HG03460 (cell line): ENCODE measurements at regions not wholly inside any gene's neighbourhood (a gene's known extent, or its start where the extent isn't known, plus 50 kb on each side); places are given as distances from the start of the nearest gene placed in this dataset.

Source experiments
- ATAC-seq: cut with Tn5 transposase; IDR thresholded peaks from one replicate; pipeline ENCODE4 v1.9.1; 2021; ENCODE audit not compliant: unreplicated experiment

DNA sequence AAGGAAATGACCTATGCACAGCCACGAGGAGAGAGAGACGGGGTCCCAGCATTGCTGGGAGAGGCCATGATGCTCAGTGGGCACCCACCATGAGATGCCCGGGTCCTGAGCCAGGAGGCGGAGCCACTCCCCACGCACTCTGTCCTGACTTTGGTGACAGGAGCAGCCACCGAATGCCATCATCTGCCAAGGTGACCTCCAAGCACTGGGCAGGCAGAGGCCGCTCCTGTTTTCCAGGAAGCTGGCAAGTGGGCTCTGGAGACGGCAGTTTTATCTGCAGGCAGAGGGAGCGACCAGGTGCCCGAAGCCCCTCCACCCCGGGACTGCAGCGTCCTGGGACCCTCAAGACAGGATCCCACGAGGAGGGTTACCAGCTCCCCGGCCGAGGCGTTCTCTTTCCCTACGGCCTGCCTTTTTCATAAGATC, 453.9 kb downstream of the BRD1 start:
- no peak for ATAC-seq

DNA sequence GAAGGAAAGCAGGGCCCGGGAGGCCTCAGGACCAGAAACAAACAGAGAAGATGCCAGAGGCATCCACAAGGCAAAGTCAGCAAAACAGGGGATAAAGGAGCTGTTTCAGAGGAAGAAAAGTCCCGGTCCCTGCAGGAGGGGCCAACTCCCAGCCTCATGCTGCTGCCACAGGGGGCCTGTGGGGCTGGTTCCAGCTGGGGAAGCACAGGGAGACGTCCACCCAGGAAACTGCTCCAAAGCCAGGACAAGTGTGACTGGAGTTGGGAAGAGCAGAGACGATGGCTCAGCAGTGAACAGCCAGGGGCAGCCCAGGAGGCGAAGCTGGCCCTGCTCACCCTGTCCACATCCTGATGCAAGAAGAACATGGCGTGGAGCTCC, 454.4 kb downstream of the BRD1 start:
- no peak for ATAC-seq

DNA sequence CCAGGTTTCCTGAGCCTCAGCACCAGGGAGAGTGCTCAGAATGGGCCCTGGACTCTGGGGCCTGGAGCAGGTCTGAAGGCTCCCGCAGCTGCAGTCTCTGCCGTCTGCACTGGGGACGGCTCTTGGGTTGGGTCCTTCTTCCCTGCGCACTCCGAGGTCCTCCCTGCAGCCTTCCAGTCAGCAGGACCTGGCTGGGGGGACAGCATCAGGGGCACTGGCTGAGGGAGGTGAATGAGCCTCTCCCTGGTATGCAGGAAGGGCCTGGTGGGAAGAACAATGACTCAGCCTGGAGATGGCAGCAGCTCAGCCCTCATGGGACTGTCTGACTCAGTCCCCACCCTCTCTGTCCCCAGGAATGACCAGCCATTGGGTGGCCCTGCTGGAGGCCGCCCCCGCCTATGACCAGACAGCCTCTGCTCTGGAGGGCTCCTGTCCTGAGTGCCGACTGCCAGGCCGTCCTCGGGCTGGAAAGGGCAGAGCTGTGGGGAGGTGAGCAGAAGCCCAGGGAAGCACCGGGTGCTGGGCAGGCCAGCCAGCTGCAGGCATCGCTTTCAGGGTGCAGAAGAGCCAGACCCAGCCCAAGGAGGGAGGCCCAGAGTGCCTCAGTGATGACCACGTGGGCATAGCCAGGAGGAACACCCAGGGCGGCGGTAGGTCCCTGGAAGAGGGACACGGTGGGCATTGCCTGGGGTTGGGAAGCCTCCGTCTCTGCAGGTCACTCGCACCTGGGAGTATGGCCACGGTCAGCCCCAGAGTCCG, 455.0 kb downstream of the BRD1 start:
- ATAC-seq = no peak

DNA sequence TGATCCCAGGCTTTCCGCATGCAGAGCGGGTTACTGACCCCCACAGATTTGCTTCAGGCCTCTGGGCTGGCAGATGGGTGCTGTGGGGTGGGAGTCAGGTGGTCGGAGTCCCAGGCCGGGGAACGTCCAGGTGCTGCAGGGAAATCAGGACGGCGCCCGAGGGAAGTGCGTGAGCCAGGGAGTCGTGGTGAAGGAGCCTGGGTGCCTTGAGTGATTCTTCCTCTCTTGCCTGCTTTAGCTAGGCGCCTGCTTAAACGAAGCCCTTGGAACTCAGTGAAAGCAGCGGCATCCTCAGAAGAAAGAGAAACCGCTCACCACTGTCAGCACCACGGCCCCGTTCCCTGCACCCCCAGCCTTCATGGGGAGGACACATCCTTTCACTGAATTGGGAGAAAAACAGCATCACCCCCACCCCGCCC, 455.6 kb downstream of the BRD1 start:
- ATAC-seq = no peak

DNA sequence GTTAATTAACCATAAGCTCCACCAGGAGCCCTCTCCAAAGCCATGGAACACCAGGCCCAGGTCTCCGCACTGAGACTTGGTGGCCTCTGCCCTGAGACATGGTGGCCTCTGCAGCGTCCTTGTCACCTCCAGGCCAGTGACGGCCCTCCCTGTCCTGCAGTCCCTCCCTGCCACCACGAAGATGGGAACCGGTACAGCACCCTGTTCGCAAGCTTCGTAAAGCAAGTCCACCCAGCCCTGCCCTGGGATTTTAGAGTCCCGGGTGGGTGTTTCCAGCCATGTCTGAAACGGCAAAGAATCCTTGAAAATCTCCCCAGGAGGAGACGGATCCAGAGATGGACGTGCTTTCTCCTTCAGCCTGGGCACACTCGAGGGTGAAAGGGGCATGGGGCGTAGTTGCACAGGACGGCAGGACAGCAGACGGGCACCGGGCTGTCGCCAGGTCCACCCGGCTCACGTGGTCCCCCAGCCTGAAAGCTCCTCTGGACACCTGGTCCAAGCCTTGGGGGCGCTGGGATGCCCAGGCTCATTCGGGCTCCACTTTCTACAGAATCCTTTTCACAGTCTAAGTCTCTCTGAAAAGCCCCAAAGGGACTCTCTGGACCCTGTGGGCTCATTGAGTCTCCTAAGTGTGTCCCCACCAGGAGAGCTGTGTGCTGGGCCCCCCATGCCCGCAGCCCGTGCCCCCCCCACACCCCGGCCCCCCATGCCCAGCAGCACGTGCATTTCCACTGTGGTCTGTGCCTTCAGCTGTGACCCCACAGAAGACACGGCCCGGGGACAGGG, 456.2 kb downstream of the BRD1 start:
- ATAC-seq = no peak

DNA sequence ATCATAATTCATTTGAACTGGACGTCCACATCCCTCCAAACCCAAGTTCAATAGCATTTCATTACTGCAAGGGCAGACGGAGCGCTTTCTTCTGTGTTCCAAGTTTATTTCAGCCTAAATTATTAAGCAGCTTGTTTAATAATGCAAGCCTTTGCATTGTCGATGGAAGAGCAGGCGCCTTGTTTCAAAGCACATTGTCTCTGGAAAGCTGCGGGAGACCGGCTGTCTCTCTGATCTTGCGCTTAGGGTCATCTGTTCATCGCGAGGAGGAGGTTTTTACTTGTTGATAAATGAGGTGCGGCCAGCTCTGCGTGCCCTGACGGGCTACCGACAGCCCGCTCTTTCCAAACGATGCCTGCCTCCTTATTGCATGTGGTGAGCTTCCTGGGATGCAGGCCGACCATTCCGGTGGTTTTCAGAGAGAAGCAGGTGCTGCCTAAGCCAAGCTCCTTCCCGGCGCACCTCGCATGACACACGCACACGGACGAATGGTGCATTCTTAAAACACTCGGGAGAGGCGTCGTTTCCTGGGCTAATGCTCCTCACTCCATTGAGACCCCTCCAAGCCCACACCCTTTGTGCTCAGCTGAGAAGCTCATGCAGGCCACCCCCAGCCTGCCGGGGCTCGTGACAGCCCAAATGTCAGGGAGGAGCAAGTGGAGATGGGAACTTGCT, 456.9 kb downstream of the BRD1 start:
- no peak for ATAC-seq

DNA sequence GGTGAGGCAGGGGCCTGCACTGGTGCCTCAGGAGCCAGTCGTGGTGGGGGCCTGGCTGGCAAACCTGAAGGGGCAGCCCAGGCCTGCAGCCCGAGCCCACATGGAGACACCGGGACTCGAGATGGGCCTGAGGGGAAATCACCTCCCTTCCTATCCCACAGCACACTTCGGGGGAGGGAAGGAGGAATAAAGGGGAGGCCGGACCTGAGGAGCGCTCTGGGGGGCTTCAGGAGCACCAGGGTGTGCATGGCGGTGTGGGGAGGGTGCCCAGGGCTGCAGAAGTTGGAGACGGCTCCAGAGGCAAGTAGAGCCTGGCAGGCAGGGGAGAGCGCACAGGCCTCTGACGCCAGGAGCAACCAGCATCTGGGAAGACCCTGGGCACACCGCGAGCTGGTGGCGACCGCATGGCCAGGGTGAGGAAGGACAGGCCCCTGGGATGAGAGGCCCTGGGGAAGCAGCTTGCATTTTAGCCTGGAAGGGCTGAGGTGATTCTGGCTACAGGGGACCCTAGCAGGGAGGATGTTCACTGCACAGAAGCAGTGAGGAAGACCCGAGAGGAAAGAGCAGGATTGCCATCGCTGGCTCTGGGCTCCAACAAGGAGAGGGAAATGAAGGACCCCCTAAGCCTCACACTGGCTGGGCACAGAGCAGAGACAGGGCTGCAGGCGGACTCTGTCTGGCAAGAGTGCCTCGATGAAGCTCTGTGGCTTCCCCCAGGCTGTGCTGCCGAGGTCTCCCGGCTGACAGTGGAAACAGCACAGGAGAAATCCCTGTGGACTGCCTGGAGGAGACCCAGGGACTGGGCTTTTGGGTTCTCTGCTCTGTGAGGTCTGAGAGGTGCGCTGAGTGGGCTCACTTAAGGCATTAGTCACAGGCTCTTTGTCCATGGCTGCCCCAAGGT, 457.7 kb downstream of the BRD1 start:
- ATAC-seq = no peak

DNA sequence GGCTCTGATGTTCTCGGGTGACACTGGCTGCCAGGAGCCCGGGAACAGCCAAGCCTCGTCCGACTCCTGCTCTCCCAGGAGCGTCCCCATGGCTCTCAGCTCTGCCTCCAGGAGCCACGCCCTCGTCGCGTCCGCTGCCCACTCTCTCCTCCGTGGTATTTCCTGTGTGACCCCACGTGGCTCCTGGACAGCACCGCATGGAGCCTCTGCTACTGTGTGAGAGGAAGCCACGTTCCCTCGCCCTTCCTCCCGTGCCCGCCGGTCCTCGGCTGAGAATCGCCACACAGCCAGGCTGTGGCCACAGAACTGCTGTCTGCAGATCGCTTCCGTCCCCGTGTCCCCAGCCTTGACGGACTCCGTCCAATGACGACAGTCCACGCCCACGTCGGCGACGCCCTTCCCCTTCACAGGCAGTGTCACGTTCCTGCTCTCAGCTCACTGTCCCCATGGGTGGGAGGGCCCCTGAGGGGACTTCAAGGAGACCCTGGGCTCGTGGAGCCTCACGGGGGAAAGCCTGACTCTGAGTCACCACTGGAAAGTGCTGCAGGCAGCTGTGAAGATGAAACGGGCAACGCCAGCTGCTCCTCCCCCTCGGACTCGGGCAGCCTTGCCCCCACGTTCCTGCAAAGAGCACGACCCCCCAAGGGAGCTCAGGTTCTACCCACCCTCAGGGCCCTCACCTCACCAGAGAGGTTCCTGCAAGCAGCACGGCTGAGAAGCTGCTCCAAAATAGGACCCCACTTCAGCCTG, 458.5 kb downstream of the BRD1 start:
- ATAC-seq = no peak

DNA sequence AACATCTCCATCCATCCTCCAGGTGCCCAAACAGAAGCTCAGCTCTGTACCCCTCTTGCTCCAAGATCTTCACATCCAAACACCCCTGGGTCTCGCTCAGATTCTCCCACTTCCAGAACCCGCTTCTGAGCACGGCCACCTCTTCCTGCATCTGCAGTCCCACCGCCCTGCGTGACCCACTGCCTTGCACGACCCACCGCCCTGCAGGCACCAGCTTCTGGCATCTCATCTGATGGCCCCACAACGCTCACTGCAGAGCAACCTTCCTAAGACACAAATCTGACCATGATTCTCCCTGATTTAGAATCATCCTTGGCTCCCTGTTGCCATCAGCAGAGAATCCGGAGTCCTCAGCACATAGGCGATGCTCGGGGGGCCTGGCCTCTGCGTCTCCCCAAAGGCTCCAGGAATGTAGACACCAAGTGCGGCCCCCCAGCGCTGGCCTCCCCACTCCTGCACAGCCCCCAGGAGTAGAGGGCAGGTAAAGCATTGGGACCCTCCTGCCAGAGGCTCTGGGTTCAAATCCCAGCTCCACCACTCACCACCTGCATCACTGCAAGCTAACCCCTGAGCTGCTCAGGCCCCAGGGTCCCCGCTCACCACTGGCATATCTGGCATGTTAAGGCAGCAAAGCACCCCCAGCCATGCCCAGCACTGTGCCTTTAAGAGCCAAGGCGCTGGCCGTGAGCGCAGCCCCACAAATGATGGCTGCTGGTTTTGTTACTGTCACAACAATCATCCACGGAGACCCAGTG, 459.3 kb downstream of the BRD1 start:
- no peak for ATAC-seq

DNA sequence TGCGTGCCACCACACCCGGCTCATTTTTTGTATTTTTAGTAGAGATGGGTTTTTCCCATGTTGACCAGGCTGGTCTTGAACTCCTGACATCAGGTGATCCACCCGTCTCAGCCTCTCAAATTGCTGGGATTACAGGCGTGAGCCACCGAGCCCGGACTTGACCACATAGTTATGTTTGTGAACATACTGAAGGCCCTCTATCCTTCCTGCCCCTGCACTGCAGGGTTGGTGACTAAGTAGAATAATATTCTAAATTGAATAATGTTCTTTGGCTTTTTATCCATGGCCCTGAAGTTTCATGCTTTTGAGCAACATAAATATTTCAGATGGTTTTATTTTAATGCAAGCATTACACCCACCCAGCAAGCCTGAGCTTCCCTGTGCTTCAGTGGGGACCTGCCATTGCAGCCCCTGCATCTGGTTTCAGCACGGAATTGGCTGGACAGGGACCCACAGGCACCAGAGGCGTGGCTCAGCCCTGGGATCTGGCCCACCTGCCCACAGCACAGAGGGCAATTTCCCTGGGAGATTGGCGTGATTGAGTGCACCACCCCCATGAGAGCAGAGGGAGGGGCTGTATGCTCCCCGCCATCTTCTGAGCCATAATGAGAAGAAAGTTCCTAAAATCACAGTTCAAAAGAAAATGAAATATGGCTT, 460.5 kb downstream of the BRD1 start:
- no peak for ATAC-seq

DNA sequence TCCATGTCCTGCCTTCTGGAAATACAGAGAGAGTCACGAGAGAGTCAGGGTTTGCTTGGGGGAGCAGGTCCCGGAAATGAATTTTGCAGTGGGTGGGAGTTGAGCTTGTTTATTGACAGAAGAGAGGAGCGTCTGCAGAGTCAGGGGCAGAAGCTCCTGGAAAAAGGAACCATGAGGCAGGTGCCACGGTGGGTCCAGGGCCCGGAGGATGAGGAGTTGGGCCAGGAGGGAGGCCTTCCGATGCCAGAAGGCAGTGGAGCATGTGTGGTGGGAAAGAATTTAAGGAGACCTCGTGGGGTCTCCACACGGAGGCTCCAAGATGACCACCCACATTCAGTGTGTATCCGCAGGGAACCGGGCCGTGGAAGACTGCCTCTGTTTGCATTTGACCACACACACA, 461.2 kb downstream of the BRD1 start:
- ATAC-seq = no peak

DNA sequence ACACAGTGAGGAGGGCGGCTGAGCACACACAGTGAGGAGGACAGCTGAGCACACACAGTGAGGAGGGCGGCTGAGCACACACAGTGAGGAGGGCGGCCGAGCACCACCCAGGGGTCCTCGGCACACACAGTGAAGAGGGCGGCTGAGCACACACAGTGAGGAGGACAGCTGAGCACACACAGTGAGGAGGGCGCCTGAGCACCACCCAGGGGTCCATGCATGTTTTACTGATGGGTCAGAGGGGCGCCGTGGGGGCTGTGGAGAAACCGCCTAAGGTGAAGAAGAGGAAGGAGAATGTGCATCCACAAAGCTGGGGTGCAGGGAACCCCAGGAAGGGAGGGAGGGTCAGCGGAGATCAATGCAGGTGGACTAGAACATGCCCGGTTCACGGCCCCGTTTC, 461.8 kb downstream of the BRD1 start:
- ATAC-seq = no peak

DNA sequence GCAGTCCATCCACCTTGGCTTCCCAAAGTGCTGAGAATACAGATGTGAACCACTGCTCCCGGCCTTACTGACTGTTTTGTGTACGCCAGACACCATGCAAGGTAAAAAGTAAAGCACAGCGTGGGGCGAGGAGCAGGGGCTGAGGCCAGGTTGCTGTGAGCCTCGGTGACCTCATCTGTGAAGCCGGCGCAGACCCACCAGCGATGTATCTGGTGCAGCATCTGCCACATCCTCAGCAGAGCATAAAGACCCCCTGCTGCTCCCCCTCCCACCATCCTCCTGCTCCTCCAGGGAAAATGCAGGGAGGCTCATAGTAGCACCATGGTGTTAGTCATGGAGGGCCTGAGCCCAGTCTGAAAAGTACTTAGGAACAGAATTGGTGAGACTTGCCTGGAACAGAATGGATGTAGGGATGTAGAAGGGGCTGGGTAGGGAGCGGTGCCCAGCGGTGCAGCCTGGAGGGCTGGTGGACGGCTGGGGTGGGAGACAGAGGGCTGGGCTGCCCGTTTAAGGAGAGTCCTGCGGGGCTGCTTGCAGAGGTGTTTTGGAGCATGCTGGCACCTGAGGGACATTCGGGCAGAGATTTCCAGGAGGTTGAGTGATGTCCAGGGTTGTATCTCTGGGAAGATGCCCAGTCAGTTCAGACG, 462.4 kb downstream of the BRD1 start:
- ATAC-seq = no peak

DNA sequence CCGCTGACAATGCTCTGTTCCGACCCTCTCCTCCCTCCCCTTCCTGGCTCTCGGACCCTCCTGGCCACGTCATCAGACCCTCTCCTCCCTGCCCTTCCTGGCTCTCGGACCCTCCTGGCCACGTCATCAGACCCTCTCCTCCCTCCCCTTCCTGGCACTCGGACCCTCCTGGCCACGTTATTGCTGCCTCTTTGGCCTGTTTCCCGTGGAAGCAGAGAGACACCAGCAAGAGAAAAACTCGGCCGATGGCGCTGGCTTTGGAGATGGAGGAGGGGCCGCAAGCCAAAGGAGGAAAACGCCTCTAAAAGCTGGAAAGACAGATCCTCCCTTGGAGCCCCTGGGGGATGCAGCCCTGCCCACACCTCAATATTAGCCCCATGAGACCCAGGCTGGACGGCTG, 463.3 kb downstream of the BRD1 start:
- ATAC-seq = no peak

DNA sequence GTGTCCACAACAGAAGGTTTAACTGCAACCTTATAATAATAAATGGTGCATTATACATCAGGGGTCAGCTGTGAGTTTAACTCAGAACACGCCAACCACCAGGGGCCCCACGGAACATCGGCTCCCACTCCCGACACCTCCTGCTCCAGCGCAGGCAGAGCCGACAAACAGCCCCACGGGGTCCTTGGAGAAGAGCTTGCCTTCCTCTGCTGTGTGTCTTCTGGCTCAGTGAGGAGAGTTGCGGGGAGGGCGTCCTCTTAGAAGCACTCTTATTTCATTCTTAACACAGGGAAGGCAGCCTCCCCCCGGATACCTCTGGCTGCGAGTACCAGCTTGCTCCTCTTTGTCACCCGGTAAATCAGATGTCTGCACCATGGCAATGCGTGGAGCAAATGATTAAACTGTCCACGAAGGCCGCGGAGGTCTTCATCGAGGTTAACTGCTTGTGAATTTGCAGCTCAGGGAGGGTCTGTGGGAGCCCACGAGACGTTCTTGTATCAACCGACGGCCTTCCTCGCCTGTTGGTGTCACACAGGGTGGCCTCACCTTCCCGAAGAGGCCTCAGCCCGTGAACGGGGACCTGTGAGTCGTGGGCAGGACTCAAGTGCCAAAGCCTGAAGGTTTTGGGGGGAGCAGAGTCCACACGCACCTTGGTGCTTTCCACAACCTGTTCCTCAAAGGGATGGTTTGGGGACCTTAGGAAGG, 464.0 kb downstream of the BRD1 start:
- no peak for ATAC-seq

DNA sequence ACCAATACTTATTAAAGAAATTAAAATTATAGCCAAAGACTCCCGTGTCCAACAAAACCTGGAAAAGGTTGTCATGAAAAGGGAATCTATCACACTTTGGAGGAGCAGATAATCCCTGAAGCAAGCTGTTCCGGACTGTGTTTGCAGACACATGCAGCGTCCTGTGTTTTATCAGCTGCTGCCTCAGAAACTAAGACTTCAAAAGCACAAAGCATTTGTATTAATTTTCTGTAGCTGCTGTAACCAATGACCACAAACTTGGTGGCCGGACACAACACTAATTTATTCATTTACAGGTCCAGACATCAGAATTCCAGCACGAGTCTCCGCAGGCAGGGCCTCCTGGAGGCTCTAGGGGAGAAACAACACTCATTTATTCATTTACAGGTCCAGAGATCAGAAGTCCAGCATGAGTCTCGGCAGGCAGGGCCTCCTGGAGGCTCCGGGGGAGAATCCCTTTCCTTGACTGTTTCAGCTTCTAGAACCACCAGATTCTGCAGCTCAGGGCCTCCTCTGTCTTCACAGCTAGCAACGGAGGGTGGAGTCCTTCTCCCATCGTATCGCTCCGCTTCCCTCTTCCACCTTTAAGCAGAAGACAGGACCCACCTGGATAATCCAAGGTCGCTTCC, 465.3 kb downstream of the BRD1 start:
- ATAC-seq = no peak

DNA sequence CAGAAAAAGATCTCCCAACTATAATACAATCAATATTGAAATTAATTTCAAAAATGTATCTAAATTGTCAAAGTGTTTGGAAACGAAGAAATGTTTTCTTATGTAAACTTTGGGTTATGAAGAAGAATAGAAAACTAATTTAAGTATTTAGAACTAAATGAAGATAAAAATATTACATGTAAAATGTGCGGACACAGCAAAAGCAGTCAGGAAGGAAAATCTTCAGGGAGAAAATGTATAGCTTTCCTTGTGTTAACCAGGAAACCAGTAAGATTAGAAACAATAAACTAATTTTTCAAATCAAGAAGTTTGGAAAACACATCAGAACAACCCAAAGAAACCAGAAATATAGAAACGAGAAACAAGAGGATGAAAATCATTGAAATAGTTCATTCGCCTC, 466.5 kb downstream of the BRD1 start:
- no peak for ATAC-seq
